Left lung (tissue), 4 donors: ENCODE measurements at regions not wholly inside any gene's neighbourhood (a gene's known extent, or its start where the extent isn't known, plus 50 kb on each side); places are given as distances from the start of the nearest gene placed in this dataset.

Experiments used
- ATAC-seq: fragments of 200-7000 bp; cut with Tn5 transposase; one replicate; pipeline ENCODE4 v1.9.1; 2020; ENCODE audit warnings: moderate library complexity
- DNase-seq, 4 donors: peaks; one replicate each; pipeline ENCODE4 v3.0.0-alpha.2; 2013 to 2020
- H3K27ac ChIP-seq, 2 donors: fragments of 200-600 bp; sonication (generic) in 1 of 2; one replicate each; pipeline versions ENCODE4 v1.5.0 to v1.8.0; 2020 to 2021
- H3K27me3 ChIP-seq, 2 donors: fragments of 200-600 bp; sonication (generic) in 1 of 2; one replicate each; pipeline versions ENCODE4 v1.5.0 to v1.8.0; 2020 to 2021
- H3K36me3 ChIP-seq, 2 donors: fragments of 200-600 bp; sonication (generic) in 1 of 2; one replicate each; pipeline versions ENCODE4 v1.5.0 to v1.8.0; 2020 to 2021
- H3K4me1 ChIP-seq, 2 donors: fragments of 200-600 bp; one replicate each; pipeline ENCODE4 v1.8.0; 2021
- H3K4me3 ChIP-seq, 2 donors: fragments of 200-600 bp; sonication (generic) in 1 of 2; one replicate each; pipeline versions ENCODE4 v1.5.0 to v1.8.0; 2020 to 2021; ENCODE audit warnings: mild to moderate bottlenecking in 1 of 2
- H3K9me3 ChIP-seq, 2 donors: fragments of 200-600 bp; sonication (generic) in 1 of 2; one replicate each; pipeline versions ENCODE4 v1.5.0 to v1.8.0; 2020 to 2021
- intact Hi-C, 2 donors: fragments of 100-400 bp; cut with DNase I; formaldehyde crosslinking; loops; one replicate each; pipeline versions ENCODE4 v1.11.2 to v1.14.2; 2022
- TF ChIP-seq, protein P1 (sequence below), 2 donors: fragments of 200-600 bp; sonication (generic) in 1 of 2; IDR thresholded peaks; one replicate each; pipeline versions ENCODE4 v1.5.0 to v1.8.0; 2021; ENCODE audit warnings: antibody characterized with exemption in 2 of 2
- donor health status: DM: no; HTN: yes; CAD: no.
- donor health status: DM: no; HTN: no; CAD: no.

DNA sequence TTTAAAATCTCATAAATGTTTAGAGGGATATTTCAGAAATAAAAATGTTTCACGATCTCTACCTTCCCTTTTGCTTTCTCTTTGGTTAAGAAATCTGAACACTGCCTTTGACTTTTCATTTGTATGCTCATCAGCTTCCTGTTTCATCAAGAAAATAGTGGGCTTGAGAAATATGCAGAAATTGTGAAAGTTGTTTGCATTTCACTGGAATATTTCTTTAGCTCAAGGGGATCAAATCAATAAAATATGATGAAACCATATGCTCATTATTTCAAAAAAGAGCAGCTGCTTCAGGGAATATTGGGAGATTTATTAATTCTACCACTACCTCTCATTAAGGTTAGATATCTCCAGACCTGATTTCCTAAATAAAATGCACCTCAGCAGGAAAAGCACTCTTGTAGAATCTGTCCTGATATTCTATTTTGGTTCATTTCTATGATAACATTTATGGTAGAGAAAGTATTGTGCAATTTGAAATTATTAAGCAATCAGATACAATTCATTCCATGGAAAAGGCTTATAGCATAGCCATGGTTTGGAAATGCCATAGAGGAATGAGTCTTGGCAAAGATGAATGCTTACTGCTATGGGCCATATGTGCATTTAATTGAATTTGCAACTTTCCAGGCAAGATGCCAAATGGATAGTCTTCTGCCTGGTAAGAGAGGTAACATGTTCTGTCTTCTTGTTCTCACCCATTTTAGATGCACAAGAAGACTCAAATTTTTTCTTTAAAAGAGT is 212.6 kb upstream of the SLC16A7 start:
- H3K27ac ChIP-seq: peak overlapping the region in 1 of 2 donors; percentile 45

DNA sequence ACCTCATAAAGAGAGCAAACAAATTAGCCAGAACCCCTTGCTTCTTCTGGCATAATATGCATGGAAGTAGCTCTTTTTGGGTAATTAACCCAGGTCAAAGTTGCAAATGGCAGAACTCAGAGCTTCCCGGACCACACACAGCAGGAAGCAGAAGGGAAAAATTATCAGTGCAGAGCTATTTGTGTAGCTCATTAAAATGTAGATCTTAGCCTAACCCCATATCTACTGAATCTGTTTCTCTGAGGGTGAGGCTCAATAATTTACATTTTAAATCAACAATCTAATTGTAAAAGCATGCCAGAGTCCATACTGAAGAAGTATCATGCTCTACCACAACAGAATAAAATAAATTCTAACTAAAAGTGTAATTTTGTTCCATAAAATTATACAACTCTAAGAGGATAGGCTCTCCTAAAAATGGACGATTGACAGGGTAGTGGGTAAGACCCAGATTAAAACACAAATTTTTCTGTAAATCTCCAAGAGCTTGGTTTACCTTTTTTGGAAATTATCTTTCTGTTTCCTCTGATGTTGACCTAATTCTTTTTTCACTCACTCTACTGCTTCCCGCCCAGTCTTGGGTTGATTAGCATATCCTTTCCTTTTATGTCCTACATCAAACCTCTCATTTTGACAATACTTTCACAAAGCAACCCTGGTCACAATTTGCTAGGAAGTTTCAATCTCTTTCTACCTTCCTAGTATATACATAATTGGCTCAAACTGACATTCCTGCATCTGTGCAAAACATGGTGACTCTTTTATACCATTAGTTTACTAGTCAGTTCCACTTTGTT is 213.3 kb upstream of the SLC16A7 start:
- ATAC-seq (no peak), DNase-seq (no peak)
- Histone ChIP-seq H3K27ac (peak overlapping the region in 1 of 2 donors; percentile 45), H3K4me3 (no peak overlapping the region), H3K27me3 (no peaks in the 10 kb centered on the region), H3K9me3 (no peaks in the 10 kb centered on the region), H3K4me1 (peaks cover 0 to 4% of the 10 kb centered on the region in 2 donors), H3K36me3 (no peaks in the 10 kb centered on the region)
- TF ChIP-seq, protein P1, sequence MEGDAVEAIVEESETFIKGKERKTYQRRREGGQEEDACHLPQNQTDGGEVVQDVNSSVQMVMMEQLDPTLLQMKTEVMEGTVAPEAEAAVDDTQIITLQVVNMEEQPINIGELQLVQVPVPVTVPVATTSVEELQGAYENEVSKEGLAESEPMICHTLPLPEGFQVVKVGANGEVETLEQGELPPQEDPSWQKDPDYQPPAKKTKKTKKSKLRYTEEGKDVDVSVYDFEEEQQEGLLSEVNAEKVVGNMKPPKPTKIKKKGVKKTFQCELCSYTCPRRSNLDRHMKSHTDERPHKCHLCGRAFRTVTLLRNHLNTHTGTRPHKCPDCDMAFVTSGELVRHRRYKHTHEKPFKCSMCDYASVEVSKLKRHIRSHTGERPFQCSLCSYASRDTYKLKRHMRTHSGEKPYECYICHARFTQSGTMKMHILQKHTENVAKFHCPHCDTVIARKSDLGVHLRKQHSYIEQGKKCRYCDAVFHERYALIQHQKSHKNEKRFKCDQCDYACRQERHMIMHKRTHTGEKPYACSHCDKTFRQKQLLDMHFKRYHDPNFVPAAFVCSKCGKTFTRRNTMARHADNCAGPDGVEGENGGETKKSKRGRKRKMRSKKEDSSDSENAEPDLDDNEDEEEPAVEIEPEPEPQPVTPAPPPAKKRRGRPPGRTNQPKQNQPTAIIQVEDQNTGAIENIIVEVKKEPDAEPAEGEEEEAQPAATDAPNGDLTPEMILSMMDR (IDR thresholded peaks at IDR 0.05): no peak
- intact Hi-C loops: no loop called here

More for the DNA sequence above, 212.6 kb upstream of the SLC16A7 start:
- no peaks in the 10 kb centered on the region for H3K27me3 ChIP-seq
- H3K9me3 ChIP-seq: no peaks in the 10 kb centered on the region
- H3K4me3 ChIP-seq: no peak overlapping the region
- peak in 2 of 4 donors; percentile 56 for DNase-seq
- TF ChIP-seq, protein P1 (IDR thresholded peaks at IDR 0.05): no peak
- no peak for ATAC-seq
- no peaks in the 10 kb centered on the region for H3K36me3 ChIP-seq
- H3K4me1 ChIP-seq: peaks cover 0 to 4% of the 10 kb centered on the region in 2 donors
- intact Hi-C loops: no loop called here

DNA sequence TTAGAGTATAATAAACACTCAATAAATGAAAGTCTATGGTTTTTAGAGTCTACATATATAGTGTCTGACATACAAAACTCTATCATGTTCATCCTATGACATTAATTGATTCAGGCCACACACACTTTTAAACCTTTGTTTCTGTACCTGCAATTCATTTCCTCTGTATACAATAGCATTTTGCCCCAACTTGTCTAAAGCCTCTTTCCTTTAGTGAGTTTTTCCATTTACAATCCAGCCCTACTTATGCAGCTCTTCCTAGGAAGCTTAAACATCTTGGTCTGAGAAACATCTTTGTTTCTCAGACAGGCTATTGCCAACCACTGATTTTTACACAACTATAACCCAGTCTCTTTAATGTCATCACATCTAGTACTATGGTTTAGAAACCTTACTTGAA is 214.7 kb upstream of the SLC16A7 start:
- no peak for ATAC-seq
- intact Hi-C loops: no loop called here
- no peaks in the 10 kb centered on the region for H3K9me3 ChIP-seq
- H3K27me3 ChIP-seq: no peaks in the 10 kb centered on the region
- H3K4me3 ChIP-seq: no peak overlapping the region
- DNase-seq: no peak
- H3K4me1 ChIP-seq: peaks cover 0 to 4% of the 10 kb centered on the region in 2 donors
- no peaks in the 10 kb centered on the region for H3K36me3 ChIP-seq
- no peak overlapping the region for H3K27ac ChIP-seq
- TF ChIP-seq, protein P1 (IDR thresholded peaks at IDR 0.05): no peak

DNA sequence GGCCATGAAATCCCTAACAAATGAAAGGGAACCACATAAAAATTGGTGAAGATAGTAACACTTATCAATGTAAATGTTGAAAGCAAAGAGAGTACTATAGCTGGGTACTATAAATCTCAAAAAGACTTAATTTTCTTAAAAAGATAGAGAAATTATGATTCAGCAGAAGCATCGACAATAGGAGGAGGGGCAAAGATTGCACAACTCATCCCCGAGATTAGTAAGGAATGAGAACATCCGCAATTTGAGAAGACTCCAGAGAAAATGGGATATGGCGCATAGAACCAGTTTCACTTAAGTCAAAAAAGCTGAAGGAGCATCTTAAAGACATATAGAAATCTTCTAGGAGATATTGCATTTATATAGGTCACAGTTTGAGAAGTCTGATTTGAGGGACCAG is 220.2 kb upstream of the SLC16A7 start:
- intact Hi-C loops: no loop called here
- Histone ChIP-seq H3K27ac (no peak overlapping the region), H3K9me3 (no peaks in the 10 kb centered on the region), H3K27me3 (no peaks in the 10 kb centered on the region), H3K36me3 (no peaks in the 10 kb centered on the region), H3K4me3 (no peak overlapping the region), H3K4me1 (no peaks in the 10 kb centered on the region)
- no peak for ATAC-seq
- TF ChIP-seq, protein P1 (IDR thresholded peaks at IDR 0.05): no peak
- DNase-seq: no peak

DNA sequence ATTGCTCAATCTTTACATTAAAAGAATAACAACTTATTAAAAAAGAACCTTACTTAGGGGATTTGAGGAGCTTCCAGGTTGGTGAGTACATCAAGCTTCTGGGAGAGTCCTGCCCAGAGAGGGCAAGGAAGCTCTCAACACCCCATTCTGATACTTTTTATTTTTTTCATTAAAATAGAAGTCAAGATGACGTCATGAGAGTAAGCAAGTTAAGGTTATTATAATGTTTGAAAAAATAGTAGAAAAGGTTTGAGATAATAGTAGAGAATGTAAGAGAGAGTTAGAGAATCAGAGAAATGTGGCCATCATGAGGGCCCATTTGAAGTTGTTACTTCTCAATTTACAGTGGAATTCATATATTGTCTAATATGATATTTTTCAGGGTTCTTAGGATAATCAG is 221.0 kb upstream of the SLC16A7 start:
- TF ChIP-seq, protein P1 (IDR thresholded peaks at IDR 0.05): no peak
- intact Hi-C loops: no loop called here
- H3K9me3 ChIP-seq: no peaks in the 10 kb centered on the region
- H3K27me3 ChIP-seq: no peaks in the 10 kb centered on the region
- H3K4me1 ChIP-seq: no peaks in the 10 kb centered on the region
- H3K36me3 ChIP-seq: no peaks in the 10 kb centered on the region
- no peak for DNase-seq
- no peak overlapping the region for H3K27ac ChIP-seq
- ATAC-seq: no peak
- H3K4me3 ChIP-seq: no peak overlapping the region
